Upper lobe of left lung (tissue), 6 donors: ENCODE measurements at regions not wholly inside any gene's neighbourhood (a gene's known extent, or its start where the extent isn't known, plus 50 kb on each side); places are given as distances from the start of the nearest gene placed in this dataset.
A peak's percentile ranks its signal among the peaks of the same experiment; 100 is the strongest.
"Not testable (repeated sequence)": the region's sequence is repeated elsewhere in the genome, so short reads cannot be mapped to it uniquely, and the experiment has no call there.

Experiments used
- ATAC-seq, 2 donors: fragments of 200-7000 bp; cut with Tn5 transposase; one replicate each; pipeline ENCODE4 v1.9.1; 2022; ENCODE audit warnings: mild to moderate bottlenecking in 2 of 2, moderate library complexity in 2 of 2; ENCODE audit not compliant: low FRiP score in 2 of 2
- DNase-seq, 2 donors: peaks; one replicate each; pipeline ENCODE4 v3.0.0-alpha.2; 2019 to 2020
- H3K27ac ChIP-seq, 4 donors: fragments of 200-600 bp; sonication (generic); one replicate each; pipeline ENCODE4 v1.5.1; 2016 to 2019
- H3K27me3 ChIP-seq, 4 donors: fragments of 200-600 bp; sonication (generic); one replicate each; pipeline ENCODE4 v1.5.1; 2017 to 2019
- H3K36me3 ChIP-seq, 4 donors: fragments of 200-600 bp; sonication (generic); one replicate each; pipeline ENCODE4 v1.5.1; 2016 to 2019
- H3K4me1 ChIP-seq, 4 donors: fragments of 200-600 bp; sonication (generic); one replicate each; pipeline ENCODE4 v1.5.1; 2018 to 2019
- H3K4me3 ChIP-seq, 4 donors: fragments of 200-600 bp; sonication (generic); one replicate each; pipeline ENCODE4 v1.5.1; 2017 to 2019; ENCODE audit warnings: mild to moderate bottlenecking in 2 of 4, moderate library complexity in 1 of 4
- H3K9me3 ChIP-seq, 4 donors: fragments of 200-600 bp; sonication (generic); one replicate each; pipeline ENCODE4 v1.5.1; 2018 to 2019
- CTCF ChIP-seq, 6 experiments: fragments of 450-650 bp in 4 of 6; fragments of 200-600 bp in 2 of 6; sonication (generic) in 2 of 6; IDR thresholded peaks; one replicate each; pipeline ENCODE4 v1.5.1; 2016 to 2019; ENCODE audit warnings: antibody characterized with exemption in 6 of 6
- EP300 ChIP-seq, 4 donors: sonication (generic); formaldehyde crosslinking; IDR thresholded peaks; one replicate each; pipeline ENCODE4 v1.5.1; 2017; ENCODE audit warnings: antibody characterized with exemption in 4 of 4, control low read depth in 2 of 4
- POLR2A ChIP-seq, 4 donors: fragments of 450-650 bp; IDR thresholded peaks; one replicate each; pipeline ENCODE4 v1.5.1; 2016 to 2017; ENCODE audit warnings: antibody characterized with exemption in 4 of 4, mild to moderate bottlenecking in 2 of 4
- POLR2AphosphoS5 ChIP-seq, 2 donors: sonication (generic); formaldehyde crosslinking; IDR thresholded peaks; one replicate each; pipeline ENCODE4 v1.5.1; 2017; ENCODE audit warnings: antibody characterized with exemption in 2 of 2
- WGBS, 2 donors: methylation state at CpG; one replicate each; pipeline ENCODE4 v1.1.5; 2017 to 2018; 5-methylcytosine and 5-hydroxymethylcytosine counted together
- donor health status: DM: no; HTN: no; CAD: no; lungs with moderate emphysema.
- donor health status: DM: no; HTN: yes; CAD: no; lungs with severe emphysema.

GRCh38 chr1:240722788-240723187 lies 110.8 kb upstream of the GREM2 start:
- ATAC-seq (no peak), DNase-seq (peak in 1 of 2 donors; percentile 17)
- TF ChIP-seq POLR2AphosphoS5 (IDR thresholded peaks at IDR 0.05) (no peak), CTCF (IDR thresholded peaks at IDR 0.05) (no peak), POLR2A (IDR thresholded peaks at IDR 0.05) (no peak), EP300 (IDR thresholded peaks at IDR 0.05) (no peak)
- Histone ChIP-seq H3K27ac (no peak overlapping the region), H3K4me1 (no peaks in the 10 kb centered on the region), H3K36me3 (no peaks in the 10 kb centered on the region), H3K27me3 (no peaks in the 10 kb centered on the region), H3K4me3 (no peak overlapping the region), H3K9me3 (peaks cover 0 to 8% (median 0%) of the 10 kb centered on the region in 4 donors)
- 84 to 91% methylated on average over 10 of the region's 10 CpGs for WGBS, 2 donors

DNA sequence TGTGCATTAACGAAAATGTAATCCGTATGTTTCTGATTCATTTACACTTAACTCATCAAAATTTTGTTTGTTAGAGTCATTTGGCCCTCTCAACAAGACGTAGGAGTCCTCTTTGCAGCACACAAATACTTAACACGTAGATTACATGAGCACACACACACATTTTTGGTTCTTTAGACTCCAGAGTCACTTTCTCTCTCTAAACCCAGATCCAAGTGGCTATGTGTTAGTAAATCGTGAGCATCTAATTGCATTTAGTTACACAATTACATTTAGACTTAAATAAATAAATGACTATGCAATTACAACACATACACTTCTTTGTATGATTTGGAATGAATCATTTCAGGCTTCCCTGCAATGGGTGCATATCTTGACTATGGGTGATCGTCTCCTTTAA lies 109.0 kb upstream of the GREM2 start:
- 70 to 74% methylated on average over 6 of the region's 6 CpGs for WGBS, 2 donors
- Histone ChIP-seq H3K9me3 (peaks cover 0 to under 1% (median 0%) of the 10 kb centered on the region in 4 donors), H3K27ac (no peak overlapping the region), H3K4me1 (no peaks in the 10 kb centered on the region), H3K4me3 (no peak overlapping the region), H3K27me3 (no peaks in the 10 kb centered on the region), H3K36me3 (no peaks in the 10 kb centered on the region)
- DNase-seq, result no peak
- TF ChIP-seq POLR2A (IDR thresholded peaks at IDR 0.05) (no peak), CTCF (IDR thresholded peaks at IDR 0.05) (no peak), POLR2AphosphoS5 (IDR thresholded peaks at IDR 0.05) (no peak), EP300 (IDR thresholded peaks at IDR 0.05) (no peak)
- no peak for ATAC-seq

- WGBS, 2 donors, result 68 to 70% methylated on average over 8 of the region's 8 CpGs
- DNase-seq, result no peak
- H3K4me3 ChIP-seq, result no peak overlapping the region
Measured at GRCh38 chr1:240719953-240720700, 108.2 kb upstream of the GREM2 start.

DNA sequence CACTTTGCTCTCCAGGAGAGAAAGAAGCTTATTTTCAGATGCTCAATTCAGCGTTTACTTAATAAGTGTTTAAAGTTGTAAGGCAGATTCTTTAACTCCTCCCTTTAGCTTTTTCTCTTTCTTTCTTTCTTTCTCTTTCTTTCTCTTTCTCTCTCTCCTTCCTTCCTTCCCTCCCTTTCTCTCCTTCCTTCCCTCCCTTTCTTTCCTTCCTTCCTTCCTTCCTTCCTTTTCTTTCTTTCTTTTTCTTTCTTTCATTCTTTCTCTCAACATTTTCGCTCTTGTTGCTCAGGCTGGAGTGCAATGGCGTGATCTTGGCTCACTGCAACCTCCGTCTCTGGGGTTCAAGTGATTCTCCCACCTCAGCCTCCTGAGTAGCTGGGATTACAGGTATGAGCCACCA lies 104.6 kb upstream of the GREM2 start:
- not testable (repeated sequence) for H3K27me3 ChIP-seq, DNase-seq, H3K27ac ChIP-seq, H3K4me1 ChIP-seq, H3K4me3 ChIP-seq, H3K9me3 ChIP-seq, ATAC-seq, H3K36me3 ChIP-seq
- WGBS, 2 donors, result 93 to 94% methylated on average over 4 of the region's 4 CpGs

More at GRCh38 chr1:240719953-240720700, 108.2 kb upstream of the GREM2 start:
- no peak overlapping the region for H3K27ac ChIP-seq
- no peaks in the 10 kb centered on the region for H3K9me3 ChIP-seq
- no peak for TF ChIP-seq EP300 (IDR thresholded peaks at IDR 0.05)
- TF ChIP-seq POLR2AphosphoS5 (IDR thresholded peaks at IDR 0.05), result no peak
- no peak for TF ChIP-seq CTCF (IDR thresholded peaks at IDR 0.05)
- TF ChIP-seq POLR2A (IDR thresholded peaks at IDR 0.05), result no peak
- H3K4me1 ChIP-seq, result no peaks in the 10 kb centered on the region
- peak in 1 of 2 donors; percentile 68 for ATAC-seq
- no peaks in the 10 kb centered on the region for H3K27me3 ChIP-seq
- no peaks in the 10 kb centered on the region for H3K36me3 ChIP-seq

GRCh38 chr1:240714568-240715292 lies 102.8 kb upstream of the GREM2 start:
- ATAC-seq, result no peak
- TF ChIP-seq POLR2A (IDR thresholded peaks at IDR 0.05), result no peak
- TF ChIP-seq CTCF (IDR thresholded peaks at IDR 0.05), result no peak
- WGBS, 2 donors, result 77 to 80% methylated on average over 8 of the region's 8 CpGs

More at GRCh38 chr1:240714568-240715292, 102.8 kb upstream of the GREM2 start:
- no peaks in the 10 kb centered on the region for H3K9me3 ChIP-seq
- no peaks in the 10 kb centered on the region for H3K36me3 ChIP-seq
- no peak overlapping the region for H3K27ac ChIP-seq
- no peak for DNase-seq
- no peak overlapping the region for H3K4me3 ChIP-seq
- no peaks in the 10 kb centered on the region for H3K27me3 ChIP-seq
- H3K4me1 ChIP-seq, result no peaks in the 10 kb centered on the region
